ENCODE measurements at regions not wholly inside any gene's neighbourhood (a gene's known extent, or its start where the extent isn't known, plus 50 kb on each side); places are given as distances from the start of the nearest gene placed in this dataset.

DNA sequence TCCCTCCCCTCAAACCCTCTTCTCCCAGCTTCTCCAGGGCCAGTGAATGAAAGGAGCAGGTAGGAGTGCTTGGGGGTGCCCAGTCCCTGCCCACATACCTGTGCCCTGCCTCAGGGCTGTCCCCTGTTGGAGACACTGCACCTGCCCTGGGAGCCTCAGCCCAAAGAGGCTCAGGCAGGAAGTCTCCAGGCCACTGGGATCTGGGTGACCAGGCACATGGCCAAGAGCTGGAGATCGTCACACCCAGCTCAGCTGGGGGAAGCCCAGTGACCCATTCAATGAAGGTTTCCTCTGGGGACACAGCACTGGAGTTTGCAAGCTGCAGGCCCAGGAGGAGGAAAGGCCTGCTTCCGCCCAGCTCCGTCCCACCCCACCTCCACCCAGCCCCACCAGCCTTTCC lies 156.4 kb downstream of the ZFP36L2 start:
- no peaks in the 10 kb centered on the region for H3F3A ChIP-seq (replicated peaks; ENCODE audit: low read depth)
- DNase-seq (ENCODE audit: low spot score) (no peak), ATAC-seq (no peak)
- no peak overlapping the region for H3K4me3 ChIP-seq
- H3K79me2 ChIP-seq (replicated peaks; ENCODE audit: insufficient read depth) = no peaks in the 10 kb centered on the region
- no peaks in the 10 kb centered on the region for H3K36me3 ChIP-seq (ENCODE audit: insufficient read depth)
- H3K27ac ChIP-seq (ENCODE audit: low read depth) = no peak overlapping the region
- no peaks in the 10 kb centered on the region for H4K20me1 ChIP-seq (replicated peaks; ENCODE audit: insufficient read depth)
- H3K4me2 ChIP-seq = no peak overlapping the region
- peaks cover 8% of the 10 kb centered on the region for H3K4me1 ChIP-seq (ENCODE audit: insufficient read depth)
- H3K27me3 Mint-ChIP-seq (ENCODE audit: insufficient read depth, low read depth, poor library complexity) = peaks cover 11% of the 10 kb centered on the region
- no peak overlapping the region for H2AFZ ChIP-seq
- peaks cover 9% of the 10 kb centered on the region; the same call in 2 of the 3 replicates for H3K4me1 Mint-ChIP-seq
- 0 out of 2 replicates have a peak, but pooled peaks cover 4% of the 10 kb centered on the region for H3K27me3 ChIP-seq (ENCODE audit: insufficient read depth)
- H3K9me3 Mint-ChIP-seq = no peaks in the 10 kb centered on the region
- H3K9me2 ChIP-seq (ENCODE audit: insufficient read depth) = no peaks in the 10 kb centered on the region
- no peak overlapping the region for H3K27ac Mint-ChIP-seq
- TF ChIP-seq, protein P1, sequence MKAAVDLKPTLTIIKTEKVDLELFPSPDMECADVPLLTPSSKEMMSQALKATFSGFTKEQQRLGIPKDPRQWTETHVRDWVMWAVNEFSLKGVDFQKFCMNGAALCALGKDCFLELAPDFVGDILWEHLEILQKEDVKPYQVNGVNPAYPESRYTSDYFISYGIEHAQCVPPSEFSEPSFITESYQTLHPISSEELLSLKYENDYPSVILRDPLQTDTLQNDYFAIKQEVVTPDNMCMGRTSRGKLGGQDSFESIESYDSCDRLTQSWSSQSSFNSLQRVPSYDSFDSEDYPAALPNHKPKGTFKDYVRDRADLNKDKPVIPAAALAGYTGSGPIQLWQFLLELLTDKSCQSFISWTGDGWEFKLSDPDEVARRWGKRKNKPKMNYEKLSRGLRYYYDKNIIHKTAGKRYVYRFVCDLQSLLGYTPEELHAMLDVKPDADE (IDR thresholded peaks at IDR 0.05) = no peak
- TF ChIP-seq JUNB (IDR thresholded peaks at IDR 0.05; ENCODE audit: unreplicated experiment) (no peak), NANOG (IDR thresholded peaks at IDR 0.05; ENCODE audit: borderline replicate concordance) (no peak), POLR2AphosphoS5 (IDR thresholded peaks at IDR 0.05; ENCODE audit: low read depth) (no peak), ZNF114 (CRISPR knock-in tag; IDR thresholded peaks at IDR 0.05) (no peak), CREB1 (CRISPR knock-in tag; IDR thresholded peaks at IDR 0.05; ENCODE audit: low read depth) (no peak), STAT1 (IDR thresholded peaks at IDR 0.05; ENCODE audit: unreplicated experiment) (no peak), ZNF331 (CRISPR knock-in tag; IDR thresholded peaks at IDR 0.05; ENCODE audit: low read depth) (no peak), EZH2 (IDR thresholded peaks at IDR 0.05; ENCODE audit: low read depth, unreplicated experiment) (no peak), EZH2phosphoT487 (IDR thresholded peaks at IDR 0.05; ENCODE audit: unreplicated experiment) (no peak)
- TF ChIP-seq, protein P2, sequence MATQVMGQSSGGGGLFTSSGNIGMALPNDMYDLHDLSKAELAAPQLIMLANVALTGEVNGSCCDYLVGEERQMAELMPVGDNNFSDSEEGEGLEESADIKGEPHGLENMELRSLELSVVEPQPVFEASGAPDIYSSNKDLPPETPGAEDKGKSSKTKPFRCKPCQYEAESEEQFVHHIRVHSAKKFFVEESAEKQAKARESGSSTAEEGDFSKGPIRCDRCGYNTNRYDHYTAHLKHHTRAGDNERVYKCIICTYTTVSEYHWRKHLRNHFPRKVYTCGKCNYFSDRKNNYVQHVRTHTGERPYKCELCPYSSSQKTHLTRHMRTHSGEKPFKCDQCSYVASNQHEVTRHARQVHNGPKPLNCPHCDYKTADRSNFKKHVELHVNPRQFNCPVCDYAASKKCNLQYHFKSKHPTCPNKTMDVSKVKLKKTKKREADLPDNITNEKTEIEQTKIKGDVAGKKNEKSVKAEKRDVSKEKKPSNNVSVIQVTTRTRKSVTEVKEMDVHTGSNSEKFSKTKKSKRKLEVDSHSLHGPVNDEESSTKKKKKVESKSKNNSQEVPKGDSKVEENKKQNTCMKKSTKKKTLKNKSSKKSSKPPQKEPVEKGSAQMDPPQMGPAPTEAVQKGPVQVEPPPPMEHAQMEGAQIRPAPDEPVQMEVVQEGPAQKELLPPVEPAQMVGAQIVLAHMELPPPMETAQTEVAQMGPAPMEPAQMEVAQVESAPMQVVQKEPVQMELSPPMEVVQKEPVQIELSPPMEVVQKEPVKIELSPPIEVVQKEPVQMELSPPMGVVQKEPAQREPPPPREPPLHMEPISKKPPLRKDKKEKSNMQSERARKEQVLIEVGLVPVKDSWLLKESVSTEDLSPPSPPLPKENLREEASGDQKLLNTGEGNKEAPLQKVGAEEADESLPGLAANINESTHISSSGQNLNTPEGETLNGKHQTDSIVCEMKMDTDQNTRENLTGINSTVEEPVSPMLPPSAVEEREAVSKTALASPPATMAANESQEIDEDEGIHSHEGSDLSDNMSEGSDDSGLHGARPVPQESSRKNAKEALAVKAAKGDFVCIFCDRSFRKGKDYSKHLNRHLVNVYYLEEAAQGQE (IDR thresholded peaks at IDR 0.05; ENCODE audit: unreplicated experiment) = no peak
- TF ChIP-seq, protein P3, sequence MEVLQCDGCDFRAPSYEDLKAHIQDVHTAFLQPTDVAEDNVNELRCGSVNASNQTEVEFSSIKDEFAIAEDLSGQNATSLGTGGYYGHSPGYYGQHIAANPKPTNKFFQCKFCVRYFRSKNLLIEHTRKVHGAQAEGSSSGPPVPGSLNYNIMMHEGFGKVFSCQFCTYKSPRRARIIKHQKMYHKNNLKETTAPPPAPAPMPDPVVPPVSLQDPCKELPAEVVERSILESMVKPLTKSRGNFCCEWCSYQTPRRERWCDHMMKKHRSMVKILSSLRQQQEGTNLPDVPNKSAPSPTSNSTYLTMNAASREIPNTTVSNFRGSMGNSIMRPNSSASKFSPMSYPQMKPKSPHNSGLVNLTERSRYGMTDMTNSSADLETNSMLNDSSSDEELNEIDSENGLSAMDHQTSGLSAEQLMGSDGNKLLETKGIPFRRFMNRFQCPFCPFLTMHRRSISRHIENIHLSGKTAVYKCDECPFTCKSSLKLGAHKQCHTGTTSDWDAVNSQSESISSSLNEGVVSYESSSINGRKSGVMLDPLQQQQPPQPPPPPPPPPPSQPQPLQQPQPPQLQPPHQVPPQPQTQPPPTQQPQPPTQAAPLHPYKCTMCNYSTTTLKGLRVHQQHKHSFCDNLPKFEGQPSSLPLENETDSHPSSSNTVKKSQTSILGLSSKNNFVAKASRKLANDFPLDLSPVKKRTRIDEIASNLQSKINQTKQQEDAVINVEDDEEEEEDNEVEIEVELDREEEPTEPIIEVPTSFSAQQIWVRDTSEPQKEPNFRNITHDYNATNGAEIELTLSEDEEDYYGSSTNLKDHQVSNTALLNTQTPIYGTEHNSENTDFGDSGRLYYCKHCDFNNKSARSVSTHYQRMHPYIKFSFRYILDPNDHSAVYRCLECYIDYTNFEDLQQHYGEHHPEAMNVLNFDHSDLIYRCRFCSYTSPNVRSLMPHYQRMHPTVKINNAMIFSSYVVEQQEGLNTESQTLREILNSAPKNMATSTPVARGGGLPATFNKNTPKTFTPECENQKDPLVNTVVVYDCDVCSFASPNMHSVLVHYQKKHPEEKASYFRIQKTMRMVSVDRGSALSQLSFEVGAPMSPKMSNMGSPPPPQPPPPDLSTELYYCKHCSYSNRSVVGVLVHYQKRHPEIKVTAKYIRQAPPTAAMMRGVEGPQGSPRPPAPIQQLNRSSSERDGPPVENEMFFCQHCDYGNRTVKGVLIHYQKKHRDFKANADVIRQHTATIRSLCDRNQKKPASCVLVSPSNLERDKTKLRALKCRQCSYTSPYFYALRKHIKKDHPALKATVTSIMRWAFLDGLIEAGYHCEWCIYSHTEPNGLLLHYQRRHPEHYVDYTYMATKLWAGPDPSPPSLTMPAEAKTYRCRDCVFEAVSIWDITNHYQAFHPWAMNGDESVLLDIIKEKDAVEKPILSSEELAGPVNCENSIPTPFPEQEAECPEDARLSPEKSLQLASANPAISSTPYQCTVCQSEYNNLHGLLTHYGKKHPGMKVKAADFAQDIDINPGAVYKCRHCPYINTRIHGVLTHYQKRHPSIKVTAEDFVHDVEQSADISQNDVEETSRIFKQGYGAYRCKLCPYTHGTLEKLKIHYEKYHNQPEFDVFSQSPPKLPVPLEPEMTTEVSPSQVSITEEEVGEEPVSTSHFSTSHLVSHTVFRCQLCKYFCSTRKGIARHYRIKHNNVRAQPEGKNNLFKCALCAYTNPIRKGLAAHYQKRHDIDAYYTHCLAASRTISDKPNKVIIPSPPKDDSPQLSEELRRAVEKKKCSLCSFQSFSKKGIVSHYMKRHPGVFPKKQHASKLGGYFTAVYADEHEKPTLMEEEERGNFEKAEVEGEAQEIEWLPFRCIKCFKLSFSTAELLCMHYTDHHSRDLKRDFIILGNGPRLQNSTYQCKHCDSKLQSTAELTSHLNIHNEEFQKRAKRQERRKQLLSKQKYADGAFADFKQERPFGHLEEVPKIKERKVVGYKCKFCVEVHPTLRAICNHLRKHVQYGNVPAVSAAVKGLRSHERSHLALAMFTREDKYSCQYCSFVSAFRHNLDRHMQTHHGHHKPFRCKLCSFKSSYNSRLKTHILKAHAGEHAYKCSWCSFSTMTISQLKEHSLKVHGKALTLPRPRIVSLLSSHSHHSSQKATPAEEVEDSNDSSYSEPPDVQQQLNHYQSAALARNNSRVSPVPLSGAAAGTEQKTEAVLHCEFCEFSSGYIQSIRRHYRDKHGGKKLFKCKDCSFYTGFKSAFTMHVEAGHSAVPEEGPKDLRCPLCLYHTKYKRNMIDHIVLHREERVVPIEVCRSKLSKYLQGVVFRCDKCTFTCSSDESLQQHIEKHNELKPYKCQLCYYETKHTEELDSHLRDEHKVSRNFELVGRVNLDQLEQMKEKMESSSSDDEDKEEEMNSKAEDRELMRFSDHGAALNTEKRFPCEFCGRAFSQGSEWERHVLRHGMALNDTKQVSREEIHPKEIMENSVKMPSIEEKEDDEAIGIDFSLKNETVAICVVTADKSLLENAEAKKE (CRISPR knock-in tag; IDR thresholded peaks at IDR 0.05) = no peak
- TF ChIP-seq, protein P4, sequence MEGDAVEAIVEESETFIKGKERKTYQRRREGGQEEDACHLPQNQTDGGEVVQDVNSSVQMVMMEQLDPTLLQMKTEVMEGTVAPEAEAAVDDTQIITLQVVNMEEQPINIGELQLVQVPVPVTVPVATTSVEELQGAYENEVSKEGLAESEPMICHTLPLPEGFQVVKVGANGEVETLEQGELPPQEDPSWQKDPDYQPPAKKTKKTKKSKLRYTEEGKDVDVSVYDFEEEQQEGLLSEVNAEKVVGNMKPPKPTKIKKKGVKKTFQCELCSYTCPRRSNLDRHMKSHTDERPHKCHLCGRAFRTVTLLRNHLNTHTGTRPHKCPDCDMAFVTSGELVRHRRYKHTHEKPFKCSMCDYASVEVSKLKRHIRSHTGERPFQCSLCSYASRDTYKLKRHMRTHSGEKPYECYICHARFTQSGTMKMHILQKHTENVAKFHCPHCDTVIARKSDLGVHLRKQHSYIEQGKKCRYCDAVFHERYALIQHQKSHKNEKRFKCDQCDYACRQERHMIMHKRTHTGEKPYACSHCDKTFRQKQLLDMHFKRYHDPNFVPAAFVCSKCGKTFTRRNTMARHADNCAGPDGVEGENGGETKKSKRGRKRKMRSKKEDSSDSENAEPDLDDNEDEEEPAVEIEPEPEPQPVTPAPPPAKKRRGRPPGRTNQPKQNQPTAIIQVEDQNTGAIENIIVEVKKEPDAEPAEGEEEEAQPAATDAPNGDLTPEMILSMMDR (conservative IDR thresholded peaks at IDR 0.05; ENCODE audit: low read depth in 2 of 2) = no peak
- no peak overlapping the region for H3K4me3 Mint-ChIP-seq
- H3K36me3 Mint-ChIP-seq (ENCODE audit: low read depth) = no peaks in the 10 kb centered on the region

Data from GM23338 (cell line).